GM10266 (cell line): ENCODE measurements at regions not wholly inside any gene's neighbourhood (a gene's known extent, or its start where the extent isn't known, plus 50 kb on each side); places are given as distances from the start of the nearest gene placed in this dataset.
"Not testable (repeated sequence)": the region's sequence is repeated elsewhere in the genome, so short reads cannot be mapped to it uniquely, and the experiment has no call there.

Experiments
- DNase-seq: peaks from one replicate; pipeline ENCODE4 v3.0.0; 2012; ENCODE audit errors: extremely low spot score
- CTCF ChIP-seq: IDR thresholded peaks from 2 replicates; pipeline ENCODE4 v1.5.1; 2012; ENCODE audit warnings: mild to moderate bottlenecking, low read depth; ENCODE audit not compliant: control insufficient read depth, insufficient read depth; ENCODE audit errors: missing control alignments

GRCh38 chr3:880371-880770 lies 212.5 kb upstream of the CNTN6 start:
- no peak for TF ChIP-seq CTCF
- DNase-seq, result no peak

- no peak for TF ChIP-seq CTCF
- DNase-seq, result no peak
Observed at GRCh38 chr3:882533-882932, 210.3 kb upstream of the CNTN6 start.

- TF ChIP-seq CTCF, result peak; percentile 26
- DNase-seq, result peak; percentile 7
Observed at GRCh38 chr3:901953-902778, 190.7 kb upstream of the CNTN6 start.

- no peak for TF ChIP-seq CTCF
- DNase-seq, result no peak
Observed at GRCh38 chr3:905217-905616, 187.6 kb upstream of the CNTN6 start.

- no peak for TF ChIP-seq CTCF
- DNase-seq, result no peak
Observed at GRCh38 chr3:906739-907138, 186.1 kb upstream of the CNTN6 start.

GRCh38 chr3:908839-909238 lies 184.0 kb upstream of the CNTN6 start:
- no peak for DNase-seq
- no peak for TF ChIP-seq CTCF

- not testable (repeated sequence) for DNase-seq
Observed at GRCh38 chr3:912717-913116, 180.1 kb upstream of the CNTN6 start.
